ENCODE measurements at regions not wholly inside any gene's neighbourhood (a gene's known extent, or its start where the extent isn't known, plus 50 kb on each side); places are given as distances from the start of the nearest gene placed in this dataset.

GRCh38 chr15:35690089-35690488 is 144.1 kb upstream of the DPH6 start:
- TF ChIP-seq CTCF (conservative IDR thresholded peaks at IDR 0.05 in 1 of 2, IDR thresholded peaks at IDR 0.05 in 1 of 2; ENCODE audit: low read depth in 1 of 2, low read length in 2 of 2) (no peak), EZH2 (IDR thresholded peaks at IDR 0.05; ENCODE audit: low read length, missing control alignments) (no peak)
